Stimulated activated CD4-positive, alpha-beta T cell treated with anti-CD3 and anti-CD28 coated beads, Interleukin-12 subunit alpha, Interleukin-12 subunit beta, amount 100 ng/mL, for 48 hours (primary cell): ENCODE measurements at regions not wholly inside any gene's neighbourhood (a gene's known extent, or its start where the extent isn't known, plus 50 kb on each side); places are given as distances from the start of the nearest gene placed in this dataset.
"Not testable (repeated sequence)": the region's sequence is repeated elsewhere in the genome, so short reads cannot be mapped to it uniquely, and the experiment has no call there.

Experiments used
- DNase-seq, 3 donors: peaks; one replicate each; pipeline ENCODE4 v3.0.0-alpha.2; 2020; ENCODE audit warnings: low read depth in 2 of 3, low spot score in 1 of 3

- no peak for DNase-seq
Observed at GRCh38 chr3:137295336-137295735, 337.6 kb downstream of the IL20RB start.

- DNase-seq, result no peak
Observed at GRCh38 chr3:137296116-137296515, 338.3 kb downstream of the IL20RB start.

DNA sequence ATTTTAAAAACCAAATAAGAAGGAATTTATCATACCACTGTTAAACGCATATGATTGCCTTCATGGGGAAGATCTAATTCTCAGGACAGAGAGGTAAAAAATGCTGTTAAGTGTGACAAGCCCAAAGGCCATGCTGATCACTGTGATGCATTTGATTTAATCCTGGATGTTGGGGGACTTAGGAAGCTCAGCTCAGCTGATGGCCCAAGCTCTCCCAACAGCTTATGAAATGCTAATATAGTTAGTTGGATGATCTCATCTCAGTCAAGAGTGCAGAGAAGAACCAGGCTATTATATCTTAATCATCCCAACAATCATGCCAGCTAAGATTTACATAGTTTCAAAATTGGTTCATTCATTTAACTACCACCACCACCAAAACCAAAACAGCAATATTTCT lies 340.0 kb downstream of the IL20RB start:
- DNase-seq, result no peak

GRCh38 chr3:137300703-137301102 lies 342.9 kb downstream of the IL20RB start:
- DNase-seq, result no peak

- no peak for DNase-seq
Observed at GRCh38 chr3:137304313-137305056, 346.7 kb downstream of the IL20RB start.

DNA sequence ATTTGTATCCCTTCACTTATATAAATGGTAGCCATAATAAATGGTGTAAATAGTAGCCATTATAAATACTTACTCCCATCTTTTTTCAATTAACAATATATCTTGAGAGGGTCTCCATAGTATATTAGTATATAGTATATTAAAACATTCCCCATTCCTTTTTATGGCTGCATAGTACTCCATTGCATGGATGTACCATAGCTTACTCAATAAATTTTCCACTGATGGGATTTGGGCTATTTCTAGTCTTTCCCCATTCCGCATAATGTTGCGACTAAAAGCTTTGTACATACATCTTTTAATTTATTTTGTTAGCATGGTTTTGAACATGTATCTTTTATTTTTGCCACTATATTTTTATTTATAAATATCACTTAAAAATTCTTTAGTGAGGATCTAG lies 366.3 kb downstream of the IL20RB start:
- no peak for DNase-seq

DNA sequence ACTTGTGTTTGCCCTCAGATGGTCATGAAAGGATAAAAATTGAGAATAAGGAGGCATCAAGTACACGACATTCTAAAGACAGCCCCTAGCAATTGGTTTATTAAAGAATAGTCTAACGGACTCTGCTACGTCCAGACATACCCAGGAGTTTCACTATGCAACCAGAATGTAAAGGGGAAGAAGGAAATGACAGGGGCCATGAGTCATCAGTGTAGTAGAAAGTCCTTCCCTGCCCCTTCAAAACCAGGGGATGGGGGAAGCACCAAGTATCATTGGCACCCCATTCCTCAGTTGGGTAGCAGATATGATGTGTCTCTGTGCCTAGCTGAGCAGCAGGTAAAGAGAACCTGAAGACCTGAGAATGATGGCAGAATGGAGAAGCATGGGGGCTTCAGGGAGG lies 367.4 kb downstream of the IL20RB start:
- no peak for DNase-seq

DNA sequence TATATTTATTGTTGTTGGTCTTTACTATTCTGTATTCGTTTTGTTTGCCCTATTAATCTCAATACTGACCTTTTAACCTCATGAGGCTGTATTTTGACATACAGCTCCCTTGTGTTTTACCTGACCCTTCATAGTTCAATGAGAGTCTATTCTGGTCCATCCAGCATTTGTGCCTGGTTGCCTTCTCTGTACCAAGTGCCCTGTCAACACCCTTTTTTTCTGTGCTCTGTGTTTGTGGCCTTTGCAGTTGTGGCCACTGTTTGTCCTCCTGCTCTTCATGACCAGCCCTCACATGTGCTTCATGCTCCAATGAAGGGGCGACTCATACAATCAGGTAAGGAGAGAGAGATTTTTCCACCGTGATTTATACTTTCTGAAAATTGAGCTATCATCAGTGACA lies 368.2 kb downstream of the IL20RB start:
- no peak for DNase-seq

DNA sequence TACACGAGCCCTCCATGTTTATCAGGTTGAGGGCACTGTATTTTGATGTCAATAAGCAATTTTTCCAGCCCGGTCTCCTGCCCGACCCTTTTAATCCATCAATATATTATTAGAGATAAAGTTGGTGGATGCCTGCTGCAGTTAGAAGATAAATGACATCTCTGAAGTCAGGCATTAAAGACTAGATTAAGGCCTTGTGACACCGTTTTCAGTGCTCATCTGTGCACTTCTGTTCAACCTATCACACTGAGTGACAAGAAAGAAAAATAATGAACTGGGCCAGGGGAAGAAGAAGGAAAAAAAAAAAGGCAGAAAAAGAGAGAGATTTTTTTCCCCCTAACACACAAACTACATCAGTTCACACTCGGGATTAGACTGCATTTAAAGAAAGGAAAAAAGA lies 371.8 kb downstream of the IL20RB start:
- no peak for DNase-seq

DNA sequence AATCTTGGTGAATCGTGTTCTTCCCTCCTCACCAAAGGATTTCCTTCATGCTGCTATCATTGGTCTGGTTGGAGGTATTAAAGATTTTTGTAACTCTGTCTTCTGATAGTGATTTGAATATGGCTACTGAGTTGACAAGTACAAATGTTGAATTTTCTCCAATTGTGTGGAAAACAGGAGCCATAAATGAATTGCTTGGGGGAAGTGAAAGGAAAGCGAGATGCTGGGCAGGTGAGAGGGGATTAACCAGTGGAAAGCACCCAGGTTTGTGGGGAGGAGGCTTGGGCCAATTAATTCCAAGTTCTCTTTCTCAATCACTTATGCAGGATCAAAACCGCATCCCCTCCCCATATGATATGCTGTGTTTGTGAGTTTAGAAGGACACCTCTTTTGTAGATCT lies 372.5 kb downstream of the IL20RB start:
- DNase-seq, result no peak

- DNase-seq, result no peak
Observed at GRCh38 chr3:137332297-137332696, 374.5 kb downstream of the IL20RB start.

DNA sequence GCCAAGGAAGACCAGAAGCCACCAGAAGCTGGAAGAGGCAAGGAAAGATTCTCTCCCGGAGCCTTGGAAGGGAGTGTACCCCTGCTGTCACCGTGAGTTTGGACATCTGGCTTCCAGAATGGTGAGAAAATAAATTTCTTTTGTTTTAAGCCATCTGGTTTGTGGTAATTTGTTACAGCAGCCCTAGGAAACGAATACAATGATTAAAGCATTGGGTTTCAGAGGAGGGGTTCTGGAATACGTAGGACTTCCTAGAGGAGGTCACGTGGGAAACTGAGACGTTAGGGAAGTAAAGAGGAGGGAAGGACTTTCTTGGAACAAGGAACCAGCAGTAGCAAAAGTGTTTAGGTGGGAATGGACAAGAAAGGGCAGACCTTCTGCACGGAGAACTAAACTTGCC lies 377.7 kb downstream of the IL20RB start:
- DNase-seq, result no peak

DNA sequence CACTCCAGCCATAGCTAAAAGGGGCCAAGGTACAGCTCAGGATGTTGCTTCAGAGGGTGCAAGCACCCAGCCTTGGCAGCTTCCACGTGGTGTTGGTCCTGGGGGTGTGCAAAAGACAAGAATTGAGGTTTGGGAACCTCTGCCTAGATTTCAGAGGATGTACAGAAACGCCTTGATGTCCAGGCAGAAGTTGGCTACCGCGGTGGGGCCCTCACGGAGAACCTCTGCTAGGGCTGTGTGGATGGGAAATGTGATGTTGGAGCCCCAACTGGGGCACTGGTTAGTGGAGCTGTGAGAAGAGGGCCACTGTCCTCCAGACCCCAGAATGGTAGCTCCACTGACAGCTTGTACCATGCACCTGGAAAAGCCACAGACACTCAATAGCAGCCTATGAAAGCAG lies 380.6 kb downstream of the IL20RB start:
- not testable (repeated sequence) for DNase-seq

DNA sequence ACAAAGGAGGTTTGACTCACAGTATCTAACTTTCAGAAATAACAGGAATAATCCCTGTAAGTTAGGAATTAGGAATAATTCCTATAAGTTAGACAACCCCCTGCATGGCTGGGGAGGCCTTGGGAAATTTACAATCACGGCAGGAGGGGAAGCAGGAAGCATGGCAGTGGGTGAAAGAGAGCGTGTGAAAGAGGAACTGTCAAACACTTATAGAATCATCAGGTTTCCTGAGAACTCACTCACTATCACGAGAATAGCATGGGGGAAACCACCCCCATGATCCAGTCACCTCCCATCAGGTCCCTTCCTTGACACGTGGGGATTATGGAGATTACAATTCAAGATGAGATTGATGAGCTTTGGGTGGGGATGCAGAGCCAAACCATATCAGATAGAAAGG lies 385.5 kb downstream of the IL20RB start:
- DNase-seq, result no peak

DNA sequence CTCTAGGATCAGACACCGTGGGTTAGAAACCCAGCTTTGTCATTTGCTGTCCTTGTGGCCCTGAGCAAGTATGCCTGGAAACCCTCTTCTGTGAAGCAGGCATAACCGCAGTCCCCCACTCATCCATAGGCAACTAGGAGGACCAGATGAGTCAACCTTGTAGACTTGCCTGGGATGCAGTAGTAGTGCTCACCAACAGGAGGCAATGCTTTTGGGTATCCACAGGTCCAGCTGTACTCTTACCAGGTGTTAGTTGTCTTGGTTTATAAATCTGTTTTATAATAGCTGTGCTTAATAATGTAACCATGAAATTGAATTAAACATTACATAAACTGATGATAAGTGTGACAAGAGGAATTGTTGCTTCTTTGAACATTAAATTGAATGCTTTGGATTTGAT lies 389.3 kb downstream of the IL20RB start:
- no peak for DNase-seq

GRCh38 chr3:137347817-137348368 lies 390.1 kb downstream of the IL20RB start:
- DNase-seq, result no peak

GRCh38 chr3:137348936-137349335 lies 391.2 kb downstream of the IL20RB start:
- DNase-seq, result no peak

DNA sequence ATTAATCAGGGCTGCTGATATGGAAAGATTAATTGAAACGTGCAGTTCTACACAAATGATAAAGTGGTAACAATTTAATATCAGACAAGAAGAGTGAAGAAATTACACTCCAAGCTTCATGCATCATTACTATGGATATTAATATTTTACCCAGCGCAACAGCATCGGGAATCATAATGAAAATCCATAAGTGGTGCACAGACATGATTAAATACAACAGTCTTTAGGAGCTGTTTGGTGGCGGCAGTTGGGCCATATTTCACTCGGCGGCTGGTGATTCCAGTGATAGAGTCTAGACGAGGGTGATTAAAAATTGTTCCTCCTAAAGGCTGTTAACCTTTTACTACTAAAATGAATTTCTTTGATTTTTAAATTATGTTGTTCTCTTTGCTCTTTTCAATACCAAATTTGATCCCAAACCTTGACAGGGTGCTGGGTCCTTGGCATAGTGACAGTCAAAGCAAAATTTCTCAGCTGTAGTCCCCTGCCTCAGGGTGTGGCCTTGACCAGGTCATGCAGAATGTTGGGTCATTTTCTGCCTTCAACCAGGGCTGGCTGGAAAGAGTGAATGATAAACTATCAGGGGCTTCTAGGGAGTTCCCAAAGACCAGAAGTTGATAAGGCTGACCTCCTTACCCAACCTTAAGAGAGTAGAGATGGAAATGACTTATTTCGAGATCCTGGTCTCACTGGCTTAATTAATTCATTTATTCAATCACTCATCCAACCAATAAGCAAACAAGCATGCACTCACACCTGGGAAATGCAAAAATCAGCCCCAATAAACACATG lies 392.0 kb downstream of the IL20RB start:
- DNase-seq, result no peak

- no peak for DNase-seq
Observed at GRCh38 chr3:137360531-137361201, 402.9 kb downstream of the IL20RB start.

- DNase-seq, result no peak
Observed at GRCh38 chr3:137382005-137382594, 382.0 kb upstream of the SOX14 start.

DNA sequence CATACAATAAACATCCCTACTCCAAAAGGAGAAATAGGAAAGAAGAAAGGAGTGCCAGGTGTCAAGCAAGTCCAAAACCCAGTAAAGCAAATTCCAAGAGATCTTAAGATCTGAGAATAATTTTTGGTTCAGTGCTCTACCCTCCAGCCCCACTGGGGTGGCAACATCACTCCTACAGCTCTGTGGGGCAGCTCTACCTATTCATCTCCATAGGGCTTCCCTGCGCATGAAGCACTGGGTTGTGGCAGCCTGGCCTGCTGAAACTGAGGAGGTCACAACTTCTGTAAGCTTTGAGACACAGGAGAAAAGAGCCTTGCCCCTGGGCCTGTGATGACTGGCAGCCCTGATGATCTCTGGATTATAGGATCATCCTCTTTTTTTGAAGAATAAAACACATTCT lies 378.2 kb upstream of the SOX14 start:
- no peak for DNase-seq
